AG08396 (cell line): ENCODE measurements at regions not wholly inside any gene's neighbourhood (a gene's known extent, or its start where the extent isn't known, plus 50 kb on each side); places are given as distances from the start of the nearest gene placed in this dataset.

Source experiments
- DNase-seq: peaks from one replicate; pipeline ENCODE4 v3.0.0; 2012; ENCODE audit warnings: low spot score, mixed read lengths

GRCh38 chr11:120032766-120033390 is 105.0 kb downstream of the TRIM29 start:
- DNase-seq, result no peak

- no peak for DNase-seq
Measured at GRCh38 chr11:120031612-120032600, 106.0 kb downstream of the TRIM29 start.

- no peak for DNase-seq
Measured at GRCh38 chr11:120031156-120031555, 106.8 kb downstream of the TRIM29 start.

- DNase-seq, result no peak
Measured at GRCh38 chr11:120030411-120030810, 107.5 kb downstream of the TRIM29 start.

GRCh38 chr11:120029321-120029720 is 108.6 kb downstream of the TRIM29 start:
- no peak for DNase-seq

- no peak for DNase-seq
Measured at GRCh38 chr11:120028897-120029258, 109.0 kb downstream of the TRIM29 start.

GRCh38 chr11:120028181-120028896 is 109.6 kb downstream of the TRIM29 start:
- no peak for DNase-seq

GRCh38 chr11:120027546-120028180 is 110.2 kb downstream of the TRIM29 start:
- DNase-seq, result no peak

- DNase-seq, result no peak
Measured at GRCh38 chr11:120025606-120026335, 112.1 kb downstream of the TRIM29 start.

GRCh38 chr11:120024586-120024985 is 113.3 kb downstream of the TRIM29 start:
- DNase-seq, result no peak

GRCh38 chr11:120024046-120024445 is 113.9 kb downstream of the TRIM29 start:
- DNase-seq, result no peak

- DNase-seq, result no peak
Measured at GRCh38 chr11:120023551-120023950, 114.4 kb downstream of the TRIM29 start.

- no peak for DNase-seq
Measured at GRCh38 chr11:120023120-120023519, 114.8 kb downstream of the TRIM29 start.

GRCh38 chr11:120022617-120023016 is 115.3 kb downstream of the TRIM29 start:
- no peak for DNase-seq

- no peak for DNase-seq
Measured at GRCh38 chr11:120021978-120022377, 115.9 kb downstream of the TRIM29 start.

- DNase-seq, result no peak
Measured at GRCh38 chr11:120021391-120021953, 116.4 kb downstream of the TRIM29 start.

GRCh38 chr11:120020981-120021380 is 116.9 kb downstream of the TRIM29 start:
- no peak for DNase-seq

GRCh38 chr11:120020486-120020885 is 117.4 kb downstream of the TRIM29 start:
- DNase-seq, result no peak

GRCh38 chr11:120019191-120019590 is 118.7 kb downstream of the TRIM29 start:
- DNase-seq, result no peak

- DNase-seq, result no peak
Measured at GRCh38 chr11:120017582-120018150, 120.2 kb downstream of the TRIM29 start.
